ENCODE measurements at regions not wholly inside any gene's neighbourhood (a gene's known extent, or its start where the extent isn't known, plus 50 kb on each side); places are given as distances from the start of the nearest gene placed in this dataset.

GRCh38 chr2:167820488-167820887 is 426.9 kb downstream of the STK39 start:
- TF ChIP-seq EZH2phosphoT487 (IDR thresholded peaks at IDR 0.05; ENCODE audit: insufficient read depth, low read depth), result no peak
- TF ChIP-seq EZH2 (IDR thresholded peaks at IDR 0.05; ENCODE audit: insufficient read depth, poor library complexity, severe bottlenecking), result no peak

Data from GM23248 (cell line).